Colonic mucosa (tissue), 4 donors: ENCODE measurements at regions not wholly inside any gene's neighbourhood (a gene's known extent, or its start where the extent isn't known, plus 50 kb on each side); places are given as distances from the start of the nearest gene placed in this dataset.
A peak's percentile ranks its signal among the peaks of the same experiment; 100 is the strongest.

Experiments used
- DNase-seq: peaks from one replicate; pipeline ENCODE4 v3.0.0-alpha.2; 2020
- H3K27ac ChIP-seq: fragments of 200-600 bp; one replicate; pipeline ENCODE4 v1.8.0; 2021
- H3K27me3 ChIP-seq: fragments of 200-600 bp; one replicate; pipeline ENCODE4 v1.8.0; 2021
- H3K36me3 ChIP-seq: fragments of 200-600 bp; one replicate; pipeline ENCODE4 v1.8.0; 2021
- H3K4me1 ChIP-seq: fragments of 200-600 bp; one replicate; pipeline ENCODE4 v1.8.0; 2021; ENCODE audit warnings: mild to moderate bottlenecking
- H3K4me3 ChIP-seq: fragments of 200-600 bp; one replicate; pipeline ENCODE4 v1.8.0; 2021
- H3K9ac ChIP-seq, 2 donors: one replicate each; pipeline ENCODE4 v1.7.0; 2013; ENCODE audit warnings: control low read depth in 2 of 2, low read depth in 2 of 2, low read length in 2 of 2
- H3K9me3 ChIP-seq: fragments of 200-600 bp; one replicate; pipeline ENCODE4 v1.8.0; 2021
- intact Hi-C: fragments of 100-400 bp; cut with DNase I; formaldehyde crosslinking; loops from one replicate; pipeline ENCODE4 v1.14.1; 2022
- TF ChIP-seq, protein P1 (sequence below): fragments of 200-600 bp; IDR thresholded peaks from one replicate; pipeline ENCODE4 v1.8.0; 2022; ENCODE audit warnings: antibody characterized with exemption, mild to moderate bottlenecking
- donor health status: healthy.
- donor health status: DM: no; HTN: no; CAD: no.
- donor health status: DM: no; HTN: no; CAD: no.

GRCh38 chr5:54778783-54779182 lies 206.6 kb downstream of the ESM1 start:
- H3K27me3 ChIP-seq = no peaks in the 10 kb centered on the region
- no peaks in the 10 kb centered on the region for H3K36me3 ChIP-seq
- DNase-seq = no peak
- TF ChIP-seq, protein P1, sequence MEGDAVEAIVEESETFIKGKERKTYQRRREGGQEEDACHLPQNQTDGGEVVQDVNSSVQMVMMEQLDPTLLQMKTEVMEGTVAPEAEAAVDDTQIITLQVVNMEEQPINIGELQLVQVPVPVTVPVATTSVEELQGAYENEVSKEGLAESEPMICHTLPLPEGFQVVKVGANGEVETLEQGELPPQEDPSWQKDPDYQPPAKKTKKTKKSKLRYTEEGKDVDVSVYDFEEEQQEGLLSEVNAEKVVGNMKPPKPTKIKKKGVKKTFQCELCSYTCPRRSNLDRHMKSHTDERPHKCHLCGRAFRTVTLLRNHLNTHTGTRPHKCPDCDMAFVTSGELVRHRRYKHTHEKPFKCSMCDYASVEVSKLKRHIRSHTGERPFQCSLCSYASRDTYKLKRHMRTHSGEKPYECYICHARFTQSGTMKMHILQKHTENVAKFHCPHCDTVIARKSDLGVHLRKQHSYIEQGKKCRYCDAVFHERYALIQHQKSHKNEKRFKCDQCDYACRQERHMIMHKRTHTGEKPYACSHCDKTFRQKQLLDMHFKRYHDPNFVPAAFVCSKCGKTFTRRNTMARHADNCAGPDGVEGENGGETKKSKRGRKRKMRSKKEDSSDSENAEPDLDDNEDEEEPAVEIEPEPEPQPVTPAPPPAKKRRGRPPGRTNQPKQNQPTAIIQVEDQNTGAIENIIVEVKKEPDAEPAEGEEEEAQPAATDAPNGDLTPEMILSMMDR = no peak
- H3K4me3 ChIP-seq = no peak overlapping the region
- H3K9ac ChIP-seq = no peak overlapping the region
- H3K4me1 ChIP-seq = no peaks in the 10 kb centered on the region
- intact Hi-C loops = no loop called here
- H3K27ac ChIP-seq = no peak overlapping the region
- no peaks in the 10 kb centered on the region for H3K9me3 ChIP-seq

DNA sequence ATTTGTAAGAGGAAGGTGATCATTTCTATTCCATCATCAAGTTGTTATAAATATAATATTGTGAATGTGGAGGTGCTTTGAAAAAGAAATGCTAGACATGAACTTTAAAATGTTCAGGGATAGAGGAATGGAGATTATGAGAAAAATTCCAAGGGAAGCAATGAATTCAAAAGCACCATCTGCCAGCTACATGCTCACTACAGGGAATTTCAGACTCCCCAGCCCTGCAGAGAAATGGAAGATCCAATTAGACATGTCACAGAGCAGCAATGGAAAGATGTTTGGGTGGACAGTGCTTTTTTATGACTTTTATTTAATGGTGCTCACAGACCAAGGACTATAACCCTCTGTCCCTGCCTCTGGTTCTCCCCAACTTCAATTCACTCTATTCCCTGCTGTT lies 209.7 kb downstream of the ESM1 start:
- intact Hi-C loops = no loop called here
- H3K27ac ChIP-seq = no peak overlapping the region
- no peaks in the 10 kb centered on the region for H3K27me3 ChIP-seq
- H3K9me3 ChIP-seq = no peaks in the 10 kb centered on the region
- H3K4me1 ChIP-seq = no peaks in the 10 kb centered on the region
- no peak overlapping the region for H3K9ac ChIP-seq
- TF ChIP-seq, protein P1 = no peak
- H3K36me3 ChIP-seq = no peaks in the 10 kb centered on the region
- DNase-seq = no peak
- no peak overlapping the region for H3K4me3 ChIP-seq

DNA sequence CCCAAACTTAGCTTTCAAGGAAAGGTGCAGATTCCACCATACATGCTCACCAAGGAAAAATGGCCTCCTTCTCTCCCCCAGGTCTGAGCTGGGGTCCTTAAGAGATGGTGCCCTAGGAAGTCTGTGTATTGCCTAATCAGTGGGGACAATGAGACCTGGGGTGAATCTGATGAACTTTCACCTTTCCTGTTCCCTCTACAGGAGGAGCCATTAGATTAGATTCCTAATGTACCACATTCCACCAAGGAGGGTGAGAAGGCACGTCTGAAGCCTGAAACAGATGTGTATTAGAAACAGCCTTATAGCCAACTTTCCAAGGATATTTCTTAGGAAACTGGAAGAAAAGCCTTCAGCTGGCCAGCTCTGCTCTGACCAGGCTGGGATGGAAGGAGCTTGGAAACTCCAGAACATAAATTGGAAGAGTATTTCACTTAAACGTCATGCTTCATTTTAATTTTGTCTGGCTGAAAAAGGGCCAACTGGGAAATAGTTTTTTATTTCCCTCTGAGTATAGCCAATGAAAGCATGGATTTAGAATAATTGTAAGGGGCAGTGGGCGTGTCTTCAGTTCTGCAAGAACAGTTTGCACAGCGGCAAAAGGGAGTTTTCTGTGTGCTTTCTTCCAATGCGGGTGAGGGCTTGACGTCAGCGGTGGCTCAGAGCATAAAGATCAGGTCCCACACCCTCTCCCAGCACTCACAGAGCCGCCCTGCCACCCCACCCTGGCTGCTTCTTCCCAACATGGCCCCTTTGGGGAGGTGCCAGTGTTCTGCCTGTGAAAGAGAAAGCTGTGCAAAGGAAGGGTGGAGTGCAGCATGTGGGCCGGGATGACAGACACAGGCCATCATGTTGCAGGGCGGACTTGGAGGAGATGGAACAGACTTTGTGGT lies 210.9 kb downstream of the ESM1 start:
- H3K27me3 ChIP-seq = no peaks in the 10 kb centered on the region
- no peak overlapping the region for H3K4me3 ChIP-seq
- H3K9ac ChIP-seq = no peak overlapping the region
- intact Hi-C loops = no loop called here
- TF ChIP-seq, protein P1 = no peak
- no peak overlapping the region for H3K27ac ChIP-seq
- no peaks in the 10 kb centered on the region for H3K9me3 ChIP-seq
- no peaks in the 10 kb centered on the region for H3K4me1 ChIP-seq
- DNase-seq = peak; percentile 58
- H3K36me3 ChIP-seq = no peaks in the 10 kb centered on the region

- no peak for DNase-seq
- H3K9me3 ChIP-seq = no peaks in the 10 kb centered on the region
- H3K4me3 ChIP-seq = no peak overlapping the region
- TF ChIP-seq, protein P1 = no peak
- no peak overlapping the region for H3K9ac ChIP-seq
- H3K27ac ChIP-seq = no peak overlapping the region
- no peaks in the 10 kb centered on the region for H3K27me3 ChIP-seq
- no peaks in the 10 kb centered on the region for H3K36me3 ChIP-seq
- H3K4me1 ChIP-seq = no peaks in the 10 kb centered on the region
- intact Hi-C loops = no loop called here
These were observed 212.7 kb downstream of the ESM1 start for GRCh38 chr5:54772684-54773083.

GRCh38 chr5:54772231-54772630 lies 213.2 kb downstream of the ESM1 start:
- H3K4me1 ChIP-seq = no peaks in the 10 kb centered on the region
- H3K4me3 ChIP-seq = no peak overlapping the region
- H3K27ac ChIP-seq = no peak overlapping the region
- TF ChIP-seq, protein P1 = no peak
- intact Hi-C loops = no loop called here
- no peaks in the 10 kb centered on the region for H3K9me3 ChIP-seq
- H3K9ac ChIP-seq = no peak overlapping the region
- no peak for DNase-seq
- H3K27me3 ChIP-seq = no peaks in the 10 kb centered on the region
- H3K36me3 ChIP-seq = no peaks in the 10 kb centered on the region
